Endometrium (tissue), 2 donors: ENCODE measurements at regions not wholly inside any gene's neighbourhood (a gene's known extent, or its start where the extent isn't known, plus 50 kb on each side); places are given as distances from the start of the nearest gene placed in this dataset.

Source experiments
- FAIRE-seq: peaks from 2 replicates; lab custom pipeline; 2012; peaks lifted over from hg19 to GRCh38; lab: Jason Lieb, UNC
- donor health status: control.
- donor health status: control.

DNA sequence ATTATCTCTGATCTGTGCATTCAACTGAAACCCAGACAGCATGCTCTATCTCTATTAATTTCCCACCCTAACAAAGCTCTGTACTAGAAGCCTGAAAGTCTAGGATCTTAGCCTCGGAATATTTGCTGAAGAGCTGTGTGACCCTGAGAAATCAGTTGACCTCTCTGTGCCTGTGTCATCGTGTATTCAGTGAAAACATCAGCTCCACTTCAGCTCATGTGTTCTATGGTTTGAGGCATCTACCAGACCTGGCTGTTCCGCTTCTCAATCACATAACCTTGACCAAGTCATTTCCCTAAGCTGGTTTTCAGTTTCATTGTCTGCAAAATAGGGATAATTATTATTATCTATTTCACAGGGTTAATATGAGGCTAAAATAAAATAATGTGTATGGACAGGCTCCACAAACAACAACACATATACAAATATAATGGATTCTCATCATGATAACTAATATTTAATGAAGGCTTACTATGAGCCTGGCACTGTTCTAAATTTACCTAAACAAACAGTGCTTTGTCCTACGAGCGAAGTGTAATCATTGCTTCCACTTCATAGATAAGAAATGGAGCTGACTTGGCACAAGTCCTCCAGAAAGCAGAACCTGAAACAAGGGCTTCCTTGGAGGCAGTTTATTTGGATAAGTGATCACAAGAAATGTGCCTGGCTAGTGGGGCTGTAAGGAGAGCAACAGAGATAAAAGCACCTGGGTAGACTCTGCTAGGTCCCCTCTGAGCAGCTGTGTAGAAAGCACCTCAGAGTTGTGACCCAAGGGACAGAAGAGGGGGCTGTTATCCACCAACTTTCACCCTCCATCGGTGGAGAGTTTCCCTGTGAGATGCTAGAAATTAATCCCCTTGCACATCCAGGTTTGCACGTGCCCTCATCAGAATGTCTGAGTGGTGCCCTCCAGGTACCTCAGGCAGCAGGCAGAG is 356.9 kb downstream of the RAB28 start:
- FAIRE-seq: no peak

- FAIRE-seq: no peak
These were observed 365.5 kb downstream of the RAB28 start for GRCh38 chr4:13118633-13119032.

DNA sequence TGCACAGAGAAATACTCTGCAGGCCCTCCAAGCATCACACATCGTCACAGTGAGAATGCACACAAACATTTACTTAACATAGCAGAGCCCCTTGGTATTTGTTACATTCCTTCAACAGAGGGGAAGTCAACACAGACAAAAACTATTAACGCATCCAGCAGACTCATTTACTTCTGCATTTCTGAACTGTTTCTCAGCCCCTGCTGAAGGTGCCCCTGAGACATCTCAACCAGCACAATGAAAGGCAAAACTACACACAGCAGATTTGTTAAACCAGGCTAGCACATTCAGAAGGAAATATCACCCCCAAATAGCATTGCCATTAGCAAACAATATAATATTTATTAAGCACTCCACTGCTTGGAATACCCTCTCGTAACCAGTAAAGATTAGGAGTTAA is 367.0 kb downstream of the RAB28 start:
- no peak for FAIRE-seq

DNA sequence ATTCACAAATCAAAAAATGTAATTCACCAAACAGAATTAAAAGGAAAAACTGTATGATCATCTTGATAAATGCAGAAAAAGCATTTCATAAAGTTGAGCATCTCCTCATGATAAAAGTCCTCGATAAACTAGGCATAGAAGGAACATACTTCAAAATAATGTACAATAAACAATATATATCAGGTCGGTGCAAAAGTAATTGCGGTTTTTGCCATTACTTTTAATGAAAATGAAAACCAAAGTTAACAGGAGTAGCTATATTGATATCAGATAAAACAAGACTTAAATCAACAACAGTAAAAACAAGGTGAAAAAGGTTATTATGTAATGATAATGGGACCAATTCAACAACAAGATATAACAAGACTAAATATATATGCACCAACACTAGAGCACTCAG is 372.1 kb downstream of the RAB28 start:
- FAIRE-seq: no peak

GRCh38 chr4:13109536-13109935 is 374.6 kb downstream of the RAB28 start:
- no peak for FAIRE-seq

DNA sequence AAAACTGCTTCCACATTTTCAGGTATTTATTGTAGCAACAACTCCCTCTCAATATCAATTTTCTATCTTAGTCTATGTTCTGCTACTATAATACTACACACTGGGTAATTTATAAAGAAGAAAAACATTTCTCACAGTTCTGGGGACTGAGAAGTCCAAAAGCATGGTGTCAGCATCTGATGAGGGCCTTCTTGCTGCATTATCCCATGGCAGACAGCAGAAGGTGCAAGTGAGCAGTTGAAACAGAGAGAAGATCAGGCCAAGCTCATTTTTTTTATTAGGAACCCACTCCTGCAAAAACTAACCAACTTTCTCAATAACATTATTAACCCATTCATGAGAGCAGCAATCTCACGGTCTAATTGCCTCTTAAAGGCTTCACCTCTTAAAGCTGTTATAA is 376.0 kb downstream of the RAB28 start:
- FAIRE-seq: no peak

DNA sequence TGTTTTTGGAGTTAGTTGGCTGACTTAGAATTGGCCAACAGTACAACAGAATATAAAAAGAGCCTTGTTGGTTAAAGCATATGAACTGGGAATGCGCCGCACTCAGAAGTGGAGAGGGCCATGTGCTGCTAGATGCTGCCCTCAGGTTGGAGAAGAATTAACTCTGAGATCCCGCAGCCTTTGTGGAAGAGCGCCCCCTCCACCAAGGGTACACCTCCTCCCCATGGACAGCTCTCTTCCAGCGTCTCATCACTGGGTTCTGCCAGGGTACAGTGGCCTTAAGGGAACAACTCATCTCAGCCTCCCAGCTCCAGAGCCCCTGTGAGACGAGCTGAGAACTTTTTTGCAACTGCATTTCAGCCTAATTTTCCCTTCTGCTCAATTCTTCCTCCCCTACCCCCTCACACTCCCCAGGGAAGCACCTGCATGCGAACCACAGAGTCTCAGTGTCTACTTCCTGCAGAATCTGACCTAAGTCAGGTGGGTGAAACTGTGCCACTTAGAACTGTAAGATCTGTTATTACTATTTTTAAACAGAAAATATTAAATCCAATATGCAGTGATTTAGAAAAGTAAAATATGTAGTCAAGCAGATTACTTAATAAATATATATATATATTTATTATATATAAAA is 380.6 kb downstream of the RAB28 start:
- FAIRE-seq: no peak

DNA sequence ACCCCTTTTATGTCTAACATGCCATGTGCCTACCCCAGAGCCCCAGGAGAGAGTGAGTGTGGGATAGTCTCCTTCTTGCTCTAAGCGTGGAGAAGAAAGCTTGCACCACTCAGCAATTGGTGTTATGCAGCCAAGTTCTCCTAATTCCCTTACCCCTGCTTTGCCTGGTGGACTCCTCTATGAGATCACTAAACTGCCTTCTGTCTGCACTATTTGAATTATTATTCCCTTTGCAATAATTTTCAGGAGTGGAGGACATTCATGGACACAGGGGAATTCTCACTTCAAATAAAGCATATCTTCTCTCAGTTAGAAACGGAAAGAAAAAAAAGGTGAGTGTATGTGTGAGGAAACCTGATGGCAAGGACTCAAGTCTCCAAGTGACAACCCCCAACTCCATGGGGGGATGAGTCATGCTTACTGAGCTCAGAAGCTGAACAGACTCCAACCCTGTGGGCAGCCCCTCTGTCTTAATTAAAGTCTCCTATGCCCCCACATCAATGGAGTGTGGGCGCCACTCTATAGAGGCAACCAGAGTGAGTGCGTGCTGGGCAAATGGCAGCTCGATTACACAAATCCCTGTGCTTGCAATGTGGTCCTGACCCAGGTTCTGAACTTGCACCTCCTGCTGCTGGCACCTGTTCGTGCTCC is 381.9 kb downstream of the RAB28 start:
- no peak for FAIRE-seq

DNA sequence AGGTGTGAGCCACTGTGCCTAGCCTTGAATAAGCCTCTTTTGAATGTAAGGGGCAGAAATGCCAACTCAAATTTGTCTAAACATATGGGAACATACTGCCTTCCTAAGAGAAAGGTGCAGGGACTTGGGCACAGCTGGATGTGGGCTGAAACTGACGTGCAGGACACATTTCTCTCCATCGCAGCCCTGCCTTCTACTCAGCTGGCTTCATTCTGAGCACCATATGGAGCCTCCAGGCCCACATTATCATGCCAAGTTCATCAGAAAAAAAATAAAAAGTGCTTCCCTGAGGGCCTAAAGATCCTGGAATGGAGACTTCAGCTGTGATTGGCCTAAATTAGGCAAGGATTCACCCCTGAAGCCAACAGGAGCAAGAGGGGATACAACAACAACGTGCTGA is 386.2 kb downstream of the RAB28 start:
- FAIRE-seq: no peak

- FAIRE-seq: no peak
These were observed 388.4 kb downstream of the RAB28 start for GRCh38 chr4:13095722-13096121.

DNA sequence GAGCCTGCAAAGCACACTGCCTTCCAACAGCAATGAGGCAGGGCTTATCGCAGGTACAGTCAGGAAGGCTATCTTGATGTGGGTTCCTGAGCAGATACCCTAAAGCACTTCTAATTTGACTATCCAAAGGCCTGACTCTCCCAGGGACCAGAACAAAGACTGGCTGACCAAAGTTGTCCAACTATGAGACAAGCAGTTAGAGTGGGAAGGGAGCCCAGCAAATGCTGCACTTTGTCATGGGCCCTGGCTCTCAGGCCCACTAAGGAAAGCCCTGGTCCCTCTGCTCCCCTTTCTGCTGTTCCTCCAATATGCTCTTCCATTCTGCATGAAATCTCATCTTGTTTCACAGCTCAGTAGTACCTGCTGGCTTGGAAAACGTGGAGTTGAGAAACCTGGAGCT is 391.0 kb downstream of the RAB28 start:
- no peak for FAIRE-seq

DNA sequence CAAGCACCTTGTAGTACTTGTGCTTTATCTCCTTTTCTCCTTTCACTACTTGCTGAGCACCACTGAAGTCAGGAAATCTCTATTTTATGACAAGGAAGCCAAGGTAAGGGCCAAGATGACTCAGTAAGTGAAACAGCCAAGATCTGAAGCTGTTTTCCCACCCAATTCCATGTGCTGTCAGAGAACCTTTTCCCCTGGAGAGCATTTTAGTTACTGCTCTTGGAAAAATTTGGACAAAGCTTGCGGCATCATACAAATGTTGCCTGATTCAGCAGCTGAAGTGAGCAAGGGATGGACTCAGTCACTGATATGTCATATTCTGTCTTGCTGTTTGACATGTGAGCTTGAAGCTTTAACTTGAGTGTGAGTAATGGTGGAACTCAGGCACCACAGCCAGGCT is 391.4 kb downstream of the RAB28 start:
- no peak for FAIRE-seq

GRCh38 chr4:13089659-13089998 is 394.5 kb downstream of the RAB28 start:
- no peak for FAIRE-seq

DNA sequence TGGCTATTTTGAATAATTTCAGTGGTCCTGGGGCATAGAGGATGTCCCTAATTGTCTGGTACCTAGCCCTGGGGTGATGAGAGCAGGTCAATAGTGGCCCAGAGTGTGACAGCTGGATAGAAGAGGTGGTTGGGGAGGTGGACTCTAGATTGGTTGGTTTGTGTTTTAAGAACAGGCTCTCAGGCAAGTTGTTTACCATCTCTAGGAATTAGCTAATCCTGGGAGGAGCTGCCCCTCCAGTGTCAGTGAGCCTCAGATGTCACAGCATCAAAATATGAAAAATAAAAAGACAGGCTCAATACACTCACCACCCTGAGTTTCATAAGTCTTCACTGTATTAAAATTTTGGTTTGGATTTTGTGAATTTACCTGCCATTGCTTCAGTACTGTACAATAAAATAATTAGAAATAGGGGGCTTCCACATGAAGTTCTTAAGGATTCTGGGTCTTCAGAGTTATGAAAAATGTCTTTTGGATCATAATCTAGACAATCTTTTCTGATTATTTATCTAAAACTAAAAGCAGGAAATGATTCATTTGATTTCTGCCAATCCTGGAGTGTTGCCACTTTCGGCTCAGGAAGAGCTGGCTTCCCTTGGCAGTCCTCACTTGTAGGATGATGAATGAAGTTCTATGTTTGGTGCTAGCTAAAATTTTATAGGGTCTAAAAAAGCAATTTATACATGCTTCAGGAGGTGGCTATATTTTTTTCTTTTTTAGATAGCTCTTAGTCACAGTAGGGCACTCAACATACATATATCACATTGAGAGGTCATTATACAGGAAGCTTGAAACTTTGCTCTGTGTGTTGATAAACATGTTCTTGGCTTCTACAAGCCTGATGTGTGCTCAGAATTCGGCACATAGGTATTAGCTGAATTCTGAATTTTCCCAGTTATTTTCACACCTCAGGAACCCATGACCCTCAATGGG is 395.1 kb downstream of the RAB28 start:
- FAIRE-seq: no peak

GRCh38 chr4:13087041-13087440 is 397.1 kb downstream of the RAB28 start:
- FAIRE-seq: no peak

- FAIRE-seq: no peak
These were observed 399.9 kb downstream of the RAB28 start for GRCh38 chr4:13084210-13084609.

DNA sequence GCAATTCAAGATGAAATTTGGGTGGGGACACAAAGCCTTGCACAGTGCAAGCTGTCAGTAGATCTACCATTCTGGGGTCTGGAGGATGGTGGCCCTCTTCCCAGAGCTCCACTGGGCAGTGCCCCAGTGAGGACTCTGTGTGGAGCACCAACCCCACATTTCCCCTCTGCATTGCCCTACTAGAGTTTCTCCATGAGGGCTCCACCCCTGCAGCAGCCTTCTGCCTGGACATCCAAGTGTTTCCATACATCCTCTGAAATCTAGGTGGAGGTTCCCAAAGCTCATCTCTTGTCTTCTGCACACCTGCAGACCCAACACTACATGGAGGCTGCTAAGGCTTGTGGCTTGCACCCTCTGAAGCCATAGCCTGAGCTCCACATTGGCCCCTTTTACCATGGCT is 402.3 kb downstream of the RAB28 start:
- FAIRE-seq: no peak

- FAIRE-seq: no peak
These were observed 417.1 kb downstream of the RAB28 start for GRCh38 chr4:13067077-13067476.

DNA sequence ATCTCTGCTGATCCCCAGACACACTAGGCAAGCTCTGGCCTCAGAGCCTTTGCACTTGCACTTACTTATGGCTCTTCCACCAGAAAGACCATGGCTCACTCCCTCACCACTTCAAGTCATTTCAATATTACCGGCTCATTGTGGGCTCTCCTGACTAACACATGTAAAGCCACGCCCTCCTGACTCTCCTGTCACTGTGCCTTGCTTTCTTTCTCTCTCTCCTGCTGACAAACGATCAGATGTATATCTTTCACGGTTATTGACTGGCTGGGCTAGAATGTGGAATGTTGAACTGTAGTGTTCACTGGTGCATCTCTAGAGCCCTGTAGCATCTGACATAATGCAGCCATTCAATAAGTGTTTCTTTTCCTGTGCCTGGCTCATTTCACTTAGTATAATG is 425.1 kb downstream of the RAB28 start:
- no peak for FAIRE-seq

DNA sequence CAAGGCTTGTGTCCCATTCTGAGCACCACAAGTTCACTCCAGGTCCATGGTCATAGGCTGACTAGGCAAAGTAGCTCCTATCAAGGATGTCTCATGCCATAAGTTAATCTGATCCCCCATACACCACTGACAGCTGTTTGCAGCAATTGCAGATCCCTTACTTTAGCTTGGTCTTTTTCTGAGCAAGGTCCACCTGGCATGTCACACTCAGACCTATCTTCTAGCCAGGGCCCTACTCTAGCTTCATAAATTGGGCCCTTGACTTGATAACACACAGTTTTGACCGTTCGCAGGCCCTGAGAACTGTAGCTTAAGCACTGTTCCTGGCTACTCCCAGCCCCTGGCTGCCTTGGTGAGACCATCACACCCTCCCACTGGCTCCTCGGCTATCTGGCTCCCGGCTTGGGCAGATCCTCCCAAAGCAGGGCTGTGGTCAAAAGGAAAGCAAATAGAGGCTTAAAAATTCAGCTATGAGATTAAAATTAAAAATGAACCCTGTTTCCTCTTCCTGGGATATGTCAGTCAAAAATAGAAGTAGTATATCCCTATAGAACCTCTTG is 427.4 kb downstream of the RAB28 start:
- FAIRE-seq: no peak

DNA sequence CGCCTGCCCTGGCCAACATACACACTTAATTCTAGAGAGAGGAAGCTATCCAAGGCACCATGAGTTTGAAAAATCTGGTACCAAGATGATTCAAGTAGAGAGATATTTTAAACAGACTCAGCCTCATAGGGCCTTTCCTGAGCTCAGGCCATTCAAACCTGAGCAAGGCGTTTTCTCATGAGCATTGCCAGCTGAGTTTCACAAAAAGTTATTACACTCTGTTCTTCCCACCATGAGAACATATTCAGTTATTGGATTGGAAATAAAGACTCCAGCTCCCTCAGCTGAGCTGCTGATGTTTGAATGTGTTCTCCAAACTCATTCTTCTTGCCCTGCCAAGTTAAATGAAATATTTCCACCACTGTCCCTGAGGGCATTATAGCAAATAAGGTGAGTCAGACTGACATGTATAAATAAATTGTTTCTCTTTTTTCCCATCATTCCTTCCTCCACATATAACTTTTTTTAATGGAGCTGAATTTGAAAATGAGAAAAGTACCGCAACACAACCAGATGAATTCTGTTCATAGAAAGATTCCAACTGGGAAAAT is 429.6 kb downstream of the RAB28 start:
- FAIRE-seq: no peak

DNA sequence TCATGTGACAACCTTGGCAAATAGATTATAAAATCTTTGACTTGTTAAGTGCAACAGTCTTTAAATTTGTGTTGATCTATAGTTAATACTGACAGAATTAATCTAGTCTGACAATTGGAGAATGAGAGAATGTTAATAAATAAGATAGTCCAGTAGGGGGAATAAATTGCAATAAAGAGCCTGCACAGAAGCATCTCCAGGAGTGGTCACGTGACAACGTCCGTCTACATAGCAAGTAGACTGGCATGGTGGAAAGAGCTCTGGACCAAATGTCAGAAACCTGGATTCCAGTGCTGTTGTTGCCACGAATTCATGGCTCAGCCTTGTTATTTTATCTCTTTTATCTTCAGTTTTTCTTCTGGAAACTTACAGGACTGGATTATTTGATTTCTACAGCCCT is 436.5 kb downstream of the RAB28 start:
- FAIRE-seq: no peak
